ENCODE measurements at regions not wholly inside any gene's neighbourhood (a gene's known extent, or its start where the extent isn't known, plus 50 kb on each side); places are given as distances from the start of the nearest gene placed in this dataset.

DNA sequence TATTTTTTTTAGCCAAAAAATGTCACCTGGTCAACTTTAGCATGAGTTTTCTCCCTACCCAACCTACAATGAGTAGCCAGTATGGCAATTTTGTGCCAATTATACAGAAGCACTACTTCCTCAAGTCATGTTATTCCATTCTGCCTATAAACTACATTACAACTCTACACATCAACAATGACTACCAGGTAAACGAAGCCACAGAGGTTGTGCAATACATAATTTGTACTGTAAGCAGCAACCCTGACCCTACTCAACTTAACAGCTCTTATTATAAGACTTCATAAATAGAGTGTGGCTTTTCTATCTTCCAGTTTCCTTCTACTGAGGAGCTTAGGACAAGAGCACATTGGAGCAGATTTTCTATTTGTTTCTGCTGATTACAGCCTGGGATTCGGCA is 160.5 kb downstream of the HS3ST1 start:
- Histone ChIP-seq H3K4me3 (no peak overlapping the region), H3K9me3 (no peaks in the 10 kb centered on the region), H3K4me1 (no peaks in the 10 kb centered on the region), H3K27ac (no peak overlapping the region), H3K36me3 (no peaks in the 10 kb centered on the region), H3K27me3 (no peaks in the 10 kb centered on the region)
- DNase-seq, result no peak
- TF ChIP-seq POLR2A (IDR thresholded peaks at IDR 0.05), result no peak
- TF ChIP-seq, protein P1, sequence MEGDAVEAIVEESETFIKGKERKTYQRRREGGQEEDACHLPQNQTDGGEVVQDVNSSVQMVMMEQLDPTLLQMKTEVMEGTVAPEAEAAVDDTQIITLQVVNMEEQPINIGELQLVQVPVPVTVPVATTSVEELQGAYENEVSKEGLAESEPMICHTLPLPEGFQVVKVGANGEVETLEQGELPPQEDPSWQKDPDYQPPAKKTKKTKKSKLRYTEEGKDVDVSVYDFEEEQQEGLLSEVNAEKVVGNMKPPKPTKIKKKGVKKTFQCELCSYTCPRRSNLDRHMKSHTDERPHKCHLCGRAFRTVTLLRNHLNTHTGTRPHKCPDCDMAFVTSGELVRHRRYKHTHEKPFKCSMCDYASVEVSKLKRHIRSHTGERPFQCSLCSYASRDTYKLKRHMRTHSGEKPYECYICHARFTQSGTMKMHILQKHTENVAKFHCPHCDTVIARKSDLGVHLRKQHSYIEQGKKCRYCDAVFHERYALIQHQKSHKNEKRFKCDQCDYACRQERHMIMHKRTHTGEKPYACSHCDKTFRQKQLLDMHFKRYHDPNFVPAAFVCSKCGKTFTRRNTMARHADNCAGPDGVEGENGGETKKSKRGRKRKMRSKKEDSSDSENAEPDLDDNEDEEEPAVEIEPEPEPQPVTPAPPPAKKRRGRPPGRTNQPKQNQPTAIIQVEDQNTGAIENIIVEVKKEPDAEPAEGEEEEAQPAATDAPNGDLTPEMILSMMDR (IDR thresholded peaks at IDR 0.05), result no peak

DNA sequence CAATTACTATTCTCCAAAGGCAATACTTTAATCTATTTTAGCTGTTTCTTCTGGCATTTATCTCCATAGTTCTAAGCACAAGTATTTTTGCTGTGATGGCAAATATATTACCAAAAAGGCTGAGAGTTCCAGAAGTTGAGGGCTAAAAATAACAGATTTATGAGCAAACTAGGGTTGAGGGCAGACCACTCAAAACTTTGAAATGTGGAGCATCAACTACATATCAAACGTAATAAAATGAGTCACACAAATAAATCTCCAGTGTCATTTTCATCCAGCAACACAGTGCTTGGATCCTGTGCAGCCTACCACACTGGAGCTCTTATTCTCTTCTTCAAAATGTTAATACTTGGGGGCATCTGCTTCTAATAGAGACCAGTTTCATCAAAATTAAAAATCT is 163.9 kb downstream of the HS3ST1 start:
- H3K27me3 ChIP-seq, result no peaks in the 10 kb centered on the region
- TF ChIP-seq, protein P1 (IDR thresholded peaks at IDR 0.05), result no peak
- no peak for TF ChIP-seq POLR2A (IDR thresholded peaks at IDR 0.05)
- no peak overlapping the region for H3K27ac ChIP-seq
- H3K4me1 ChIP-seq, result no peaks in the 10 kb centered on the region
- no peak overlapping the region for H3K4me3 ChIP-seq
- H3K9me3 ChIP-seq, result no peaks in the 10 kb centered on the region
- DNase-seq, result no peak
- H3K36me3 ChIP-seq, result no peaks in the 10 kb centered on the region

DNA sequence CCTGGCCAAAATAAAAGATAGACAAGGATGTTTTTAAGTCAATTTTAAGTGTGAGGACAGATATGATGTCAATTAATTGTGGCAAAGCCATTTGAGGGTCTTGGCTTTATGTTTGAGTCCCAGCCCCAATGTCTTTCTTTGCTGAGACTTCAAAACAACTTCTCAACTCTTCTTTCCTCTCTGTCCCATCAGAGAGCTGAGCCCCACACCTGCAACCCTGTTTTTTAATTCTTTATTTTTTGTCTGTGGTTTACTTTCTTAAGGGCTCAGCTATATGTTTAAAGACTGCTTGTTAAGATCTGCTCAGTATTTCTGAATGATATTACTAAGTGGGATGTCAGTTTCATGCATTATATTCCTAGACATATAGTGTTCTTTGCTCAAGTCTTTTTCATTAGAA is 164.3 kb downstream of the HS3ST1 start:
- Histone ChIP-seq H3K36me3 (no peaks in the 10 kb centered on the region), H3K9me3 (no peaks in the 10 kb centered on the region), H3K4me1 (no peaks in the 10 kb centered on the region), H3K27me3 (no peaks in the 10 kb centered on the region), H3K27ac (no peak overlapping the region), H3K4me3 (no peak overlapping the region)
- DNase-seq, result no peak
- TF ChIP-seq, protein P1 (IDR thresholded peaks at IDR 0.05), result no peak
- no peak for TF ChIP-seq POLR2A (IDR thresholded peaks at IDR 0.05)

DNA sequence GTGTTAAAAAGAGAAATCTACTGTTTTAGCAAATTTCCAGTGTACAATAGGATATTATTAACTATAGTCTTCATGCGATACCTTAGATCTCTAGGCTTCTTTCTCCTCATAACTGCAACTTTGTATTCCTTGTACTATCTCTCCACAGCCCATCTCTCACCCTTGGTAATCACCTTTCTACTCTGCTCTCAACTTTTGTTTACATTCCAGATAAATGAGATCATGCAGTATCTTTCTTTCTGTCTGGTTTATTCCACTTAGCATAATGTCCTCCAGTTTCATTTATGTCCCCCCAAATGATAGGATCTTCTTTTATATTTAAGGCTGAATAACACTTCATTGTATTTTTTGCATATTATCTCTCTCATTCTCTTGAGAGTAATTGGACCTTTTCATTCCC is 165.5 kb downstream of the HS3ST1 start:
- Histone ChIP-seq H3K4me3 (no peak overlapping the region), H3K36me3 (no peaks in the 10 kb centered on the region), H3K27me3 (no peaks in the 10 kb centered on the region), H3K9me3 (no peaks in the 10 kb centered on the region), H3K4me1 (no peaks in the 10 kb centered on the region), H3K27ac (no peak overlapping the region)
- TF ChIP-seq POLR2A (IDR thresholded peaks at IDR 0.05), result no peak
- TF ChIP-seq, protein P1 (IDR thresholded peaks at IDR 0.05), result no peak
- DNase-seq, result no peak

DNA sequence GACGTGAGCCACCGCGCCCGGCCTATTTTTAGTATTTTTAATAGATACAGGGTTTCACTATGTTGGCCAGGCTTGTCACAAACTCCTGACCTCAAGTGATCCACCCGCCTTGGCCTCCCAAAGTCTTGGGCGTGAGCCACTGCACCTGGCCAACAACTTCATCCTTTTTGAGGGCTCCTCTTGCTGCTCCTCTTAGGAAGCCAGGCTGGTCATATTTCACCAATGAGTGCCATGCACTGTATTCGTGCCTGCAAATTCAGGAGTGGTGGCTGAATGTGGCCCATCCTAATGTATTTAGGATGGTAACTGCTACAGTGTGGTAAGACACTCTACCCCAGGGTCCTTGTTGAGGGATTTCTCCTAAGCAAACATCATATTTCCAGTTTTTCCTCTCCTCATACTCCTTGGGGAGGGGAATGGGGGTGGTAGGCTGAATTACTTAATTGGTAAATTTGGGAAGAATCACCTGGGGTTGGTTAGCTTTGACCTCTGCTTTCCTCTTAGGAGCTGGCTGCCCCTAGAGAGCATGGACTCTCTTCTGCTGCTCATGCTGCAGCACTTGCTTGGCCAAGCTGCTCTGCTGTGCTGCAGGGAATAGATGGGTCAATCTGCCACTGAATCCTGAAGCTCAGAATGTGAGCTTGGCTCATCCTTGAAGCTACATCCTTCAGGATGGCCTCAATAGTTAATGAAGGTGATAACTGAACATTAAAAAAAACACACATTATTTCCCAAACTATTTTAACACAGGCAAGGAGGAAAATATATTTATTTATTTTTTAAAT is 167.4 kb downstream of the HS3ST1 start:
- H3K4me3 ChIP-seq, result no peak overlapping the region
- H3K4me1 ChIP-seq, result no peaks in the 10 kb centered on the region
- H3K27me3 ChIP-seq, result no peaks in the 10 kb centered on the region

More for the DNA sequence above, 167.4 kb downstream of the HS3ST1 start:
- no peaks in the 10 kb centered on the region for H3K9me3 ChIP-seq
- TF ChIP-seq POLR2A (IDR thresholded peaks at IDR 0.05), result no peak
- TF ChIP-seq, protein P1 (IDR thresholded peaks at IDR 0.05), result no peak
- no peak for DNase-seq
- no peak overlapping the region for H3K27ac ChIP-seq
- H3K36me3 ChIP-seq, result no peaks in the 10 kb centered on the region
